Activated CD8-positive, alpha-beta memory T cell treated with anti-CD3 and anti-CD28 coated beads for 24 hours (primary cell): ENCODE measurements at regions not wholly inside any gene's neighbourhood (a gene's known extent, or its start where the extent isn't known, plus 50 kb on each side); places are given as distances from the start of the nearest gene placed in this dataset.
"Not testable (repeated sequence)": the region's sequence is repeated elsewhere in the genome, so short reads cannot be mapped to it uniquely, and the experiment has no call there.

ENCODE experiments used
- DNase-seq: peaks from one replicate; pipeline ENCODE4 v3.0.0-alpha.2; 2020

DNA sequence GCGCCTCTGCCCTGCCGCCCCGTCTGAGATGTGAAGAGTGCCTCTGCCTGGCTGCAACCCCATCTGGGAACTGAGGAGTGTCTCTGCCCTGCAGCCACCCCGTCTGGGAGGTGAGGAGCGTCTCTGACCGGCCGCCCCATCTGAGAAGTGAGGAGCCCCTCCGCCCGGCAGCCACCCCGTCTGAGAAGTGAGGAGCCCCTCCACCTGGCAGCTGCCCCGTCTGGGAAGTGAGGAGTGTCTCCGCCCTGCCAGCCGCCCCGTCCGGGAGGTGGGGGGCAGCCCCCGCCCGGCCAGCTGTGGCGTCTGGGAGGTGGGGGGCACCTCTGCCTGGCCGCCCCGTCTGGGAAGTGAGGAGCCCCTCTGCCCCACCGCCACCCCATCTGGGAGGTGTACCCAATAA is 110.4 kb downstream of the PRKAB2 start:
- DNase-seq: not testable (repeated sequence)

DNA sequence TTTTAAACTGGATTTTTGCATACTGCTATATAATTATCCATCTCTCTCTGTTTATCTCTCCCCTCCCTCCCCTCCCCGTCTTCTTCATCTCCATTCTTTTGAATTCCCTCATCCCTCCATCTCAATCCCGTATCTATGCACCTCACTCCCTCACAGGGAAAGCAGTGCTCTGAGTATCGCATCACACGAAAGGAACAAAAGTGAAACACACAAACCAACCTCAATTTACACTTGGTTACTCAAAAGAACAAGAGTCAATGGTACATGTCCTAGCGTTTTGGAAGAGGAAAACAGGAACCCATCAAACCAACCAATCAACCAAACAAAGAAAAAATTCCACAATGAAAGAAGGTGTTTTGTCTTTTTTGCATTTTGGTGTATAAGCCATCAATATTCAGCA is 115.1 kb downstream of the NBPF12 start:
- no peak for DNase-seq

DNA sequence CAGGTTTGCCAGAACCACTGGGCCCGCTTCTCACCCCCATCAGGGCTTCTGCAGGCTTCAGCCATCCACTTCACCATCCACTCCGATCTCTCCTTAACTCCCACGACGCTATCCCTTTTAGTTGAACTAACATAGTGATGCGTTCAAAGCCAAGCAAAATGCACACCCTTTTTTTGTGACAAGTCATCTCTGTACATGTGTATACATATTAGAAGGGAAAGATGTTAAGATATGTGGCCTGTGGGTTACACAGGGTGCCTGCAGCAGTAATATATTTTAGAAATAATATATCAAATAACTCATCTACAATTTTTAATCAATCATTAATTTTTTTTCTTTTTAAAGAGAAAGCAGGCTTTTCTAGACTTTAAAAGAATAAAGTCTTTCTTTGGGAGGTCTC is 114.6 kb downstream of the NBPF12 start:
- no peak for DNase-seq

DNA sequence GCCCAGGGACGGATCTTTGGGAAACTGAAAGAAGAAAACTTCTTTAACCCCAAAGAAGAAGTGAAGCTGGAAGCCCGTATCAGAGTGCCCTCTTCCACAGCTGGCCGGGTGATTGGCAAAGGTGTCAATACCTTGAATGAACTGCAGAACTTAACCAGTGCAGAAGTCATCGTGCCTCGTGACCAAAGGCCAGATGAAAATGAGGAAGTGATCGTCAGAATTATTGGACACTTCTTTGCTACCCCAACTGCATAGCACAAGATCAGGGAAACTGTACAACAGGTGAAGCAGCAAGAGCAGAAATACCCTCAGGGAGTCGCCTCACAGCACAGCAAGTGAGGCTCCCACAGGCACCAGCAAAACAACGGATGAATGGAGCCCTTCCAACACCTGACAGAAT is 114.0 kb downstream of the NBPF12 start:
- no peak for DNase-seq

DNA sequence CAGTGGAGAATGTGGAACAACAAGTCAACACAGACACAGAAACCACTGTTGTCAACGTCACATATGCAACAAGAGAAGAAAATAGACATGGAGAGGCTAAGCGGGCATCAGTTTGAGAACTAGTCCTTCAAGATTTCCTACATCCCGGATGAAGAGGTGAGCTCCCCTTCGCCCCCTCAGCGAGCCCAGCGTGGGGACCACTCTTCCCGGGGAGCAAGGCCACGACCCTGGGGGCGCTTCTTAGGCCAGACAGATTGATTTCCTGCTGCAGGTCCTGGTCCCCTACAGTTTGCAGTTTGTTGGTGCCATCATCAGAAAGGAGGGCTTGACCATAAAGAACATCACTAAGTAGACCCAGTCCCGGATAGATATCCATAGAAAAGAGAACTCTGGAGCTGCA is 113.0 kb downstream of the NBPF12 start:
- no peak for DNase-seq

DNA sequence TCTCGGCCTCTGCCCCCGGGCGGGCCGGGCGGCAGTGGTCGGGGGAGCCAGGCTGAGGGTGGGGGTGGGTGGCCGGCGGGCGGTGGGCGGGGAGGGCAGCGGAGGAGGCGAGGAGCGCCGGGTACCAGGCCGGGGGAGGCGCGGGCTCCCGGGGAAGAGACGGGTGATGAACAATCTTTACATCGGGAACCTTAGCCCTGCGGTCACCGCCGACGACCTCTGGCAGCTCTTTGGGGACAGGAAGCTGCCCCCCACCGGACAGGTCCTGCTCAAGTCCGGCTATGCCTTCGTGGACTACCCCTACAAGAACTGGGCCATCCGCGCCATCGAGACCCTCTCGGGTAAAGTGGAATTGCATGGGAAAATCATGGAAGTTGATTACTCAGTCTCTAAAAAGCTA is 112.5 kb downstream of the NBPF12 start:
- no peak for DNase-seq

DNA sequence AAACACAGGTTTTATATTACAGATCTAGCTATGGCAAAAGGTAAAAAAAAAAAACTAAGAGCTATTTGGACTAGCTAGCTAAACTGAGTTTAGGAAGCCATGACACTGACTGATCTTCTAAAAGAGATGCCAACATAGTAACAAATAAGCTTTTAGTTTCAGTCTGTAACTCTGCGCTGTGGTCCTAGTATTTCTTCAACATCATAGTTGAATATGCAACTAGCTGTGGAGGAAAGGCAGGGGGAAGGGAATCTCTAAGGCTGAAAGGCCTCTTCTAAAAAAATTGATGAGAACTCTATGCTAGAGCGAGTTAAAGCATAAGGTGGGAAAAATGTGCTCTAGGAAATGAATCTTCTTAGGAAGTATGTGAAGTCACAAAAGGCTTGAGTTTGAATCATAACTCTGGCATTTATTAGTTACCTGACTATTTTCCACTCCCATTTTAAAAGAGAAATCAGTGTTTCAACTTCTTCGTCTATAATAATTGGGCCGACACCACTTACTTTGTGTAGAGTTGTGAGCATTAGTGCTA is 108.8 kb downstream of the NBPF12 start:
- DNase-seq: not testable (repeated sequence)

DNA sequence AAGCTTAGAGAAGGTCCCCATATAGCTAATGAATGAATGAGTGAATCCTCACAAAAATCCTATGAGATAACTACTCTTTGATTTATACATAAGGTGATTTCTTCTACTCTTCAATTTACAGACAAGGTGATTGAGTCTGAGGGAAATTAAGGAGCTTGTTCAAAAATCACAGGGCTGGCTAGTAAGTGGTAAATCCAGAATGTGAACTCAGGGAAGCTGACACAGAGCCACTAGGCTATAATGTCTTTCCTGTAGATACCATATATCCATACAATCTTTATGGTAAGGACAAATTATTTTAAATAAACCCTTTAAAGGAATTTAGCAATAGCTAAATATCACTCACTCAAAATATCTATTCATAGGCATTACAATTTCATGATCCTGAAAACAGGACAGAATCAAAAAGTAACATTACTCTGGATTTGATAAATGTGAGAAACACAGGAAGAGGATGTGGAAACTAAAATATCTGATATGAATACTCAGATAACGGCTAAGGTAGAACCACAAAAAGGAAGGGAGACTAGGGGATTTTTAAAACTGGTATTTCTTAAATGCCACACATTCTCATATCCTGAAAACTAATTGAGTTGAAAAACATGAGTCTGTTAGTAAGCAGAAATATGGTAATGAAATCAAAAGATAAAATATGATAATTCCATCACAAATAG is 108.2 kb downstream of the NBPF12 start:
- no peak for DNase-seq
